Endothelial cell of umbilical vein (primary cell): ENCODE measurements at regions not wholly inside any gene's neighbourhood (a gene's known extent, or its start where the extent isn't known, plus 50 kb on each side); places are given as distances from the start of the nearest gene placed in this dataset.

Experiments used
- BruUV-seq: library from RNA; stranded (reverse); fragments of 400-500 nt; replicated peaks from 2 replicates; lab custom pipeline; 2021; lab: Mats Ljungman, UMichigan
- CTCF ChIA-PET: fragments of 300-600, 350-600 bp; sonication (Branson Sonifier 250); formaldehyde crosslinking; loops from one replicate; lab custom pipeline; 2021; ENCODE audit warnings: antibody characterized with exemption, inconsistent platforms; lab: Charles Lee
- POLR2A ChIA-PET: fragments of 300-600, 350-600 bp; sonication (Branson Sonifier 250); formaldehyde crosslinking; loops from one replicate; lab custom pipeline; 2021; ENCODE audit warnings: antibody characterized with exemption, inconsistent platforms; lab: Charles Lee
- DNase-seq: peaks from one replicate; pipeline ENCODE4 v3.0.0-alpha.2; 2011; ENCODE audit warnings: low read depth, low spot score
- FAIRE-seq: peaks from 2 replicates; lab custom pipeline; 2011; peaks lifted over from hg19 to GRCh38; lab: Jason Lieb, UNC
- H2AFZ ChIP-seq: 2 replicates; pipeline ENCODE4 v1.6.0; 2012; ENCODE audit warnings: low read depth, low read length, control low read depth, inconsistent platforms
- H3K27ac ChIP-seq: 2 replicates; pipeline ENCODE4 v1.5.1; 2011; ENCODE audit warnings: low read depth, mild to moderate bottlenecking, control low read depth, low read length, moderate library complexity; ENCODE audit not compliant: insufficient read depth
- H3K27me3 ChIP-seq, 2 experiments: 2 replicates each; pipeline versions ENCODE4 v1.6.0 to v1.6.1; 2011; ENCODE audit warnings: low read length in 2 of 2, mixed read lengths in 1 of 2; ENCODE audit not compliant: control insufficient read depth in 2 of 2, insufficient read depth in 2 of 2
- H3K36me3 ChIP-seq, 2 experiments: 2 replicates in 1 of 2; 3 replicates in 1 of 2; pipeline ENCODE4 v1.5.1; 2011; ENCODE audit warnings: low read length in 2 of 2, mild to moderate bottlenecking in 1 of 2, moderate library complexity in 1 of 2; ENCODE audit not compliant: control insufficient read depth in 2 of 2, insufficient read depth in 2 of 2; ENCODE audit errors: extremely low read depth in 1 of 2
- H3K4me1 ChIP-seq: 3 replicates; pipeline ENCODE4 v1.5.1; 2011; ENCODE audit warnings: mild to moderate bottlenecking, low read length; ENCODE audit not compliant: control insufficient read depth, insufficient read depth; ENCODE audit errors: extremely low read depth
- H3K4me2 ChIP-seq: 2 replicates; pipeline ENCODE4 v1.6.1; 2011; ENCODE audit warnings: low read length, control low read depth, mixed read lengths; ENCODE audit not compliant: insufficient read depth
- H3K4me3 ChIP-seq, 3 experiments: fragments of 200-600 bp in 1 of 3; sonication (generic), shearing (Covaris generic) in 1 of 3; replicated peaks in 1 of 3; 2 replicates each; pipeline ENCODE4 v1.5.1; 2011 to 2016; ENCODE audit warnings: control low read depth in 3 of 3, low read length in 3 of 3, mild to moderate bottlenecking in 2 of 3, inconsistent platforms in 1 of 3, low read depth in 1 of 3, moderate library complexity in 1 of 3; ENCODE audit not compliant: insufficient read depth in 1 of 3
- H3K79me2 ChIP-seq: 2 replicates; pipeline ENCODE4 v1.6.0; 2012; ENCODE audit warnings: low read length, inconsistent platforms; ENCODE audit not compliant: control insufficient read depth, insufficient read depth
- H3K9ac ChIP-seq: replicated peaks from 2 replicates; pipeline ENCODE3; 2011; ENCODE audit warnings: low read length, control low read depth; ENCODE audit not compliant: insufficient read depth; ENCODE audit errors: extremely low read depth
- H3K9me1 ChIP-seq: replicated peaks from 3 replicates; pipeline ENCODE4 v1.6.0; 2011; ENCODE audit warnings: mild to moderate bottlenecking, low read length; ENCODE audit not compliant: control insufficient read depth, insufficient read depth; ENCODE audit errors: extremely low read depth
- H3K9me3 ChIP-seq: replicated peaks from 2 replicates; pipeline ENCODE4 v1.5.1; 2012; ENCODE audit warnings: low read length, inconsistent platforms; ENCODE audit not compliant: control insufficient read depth, insufficient read depth
- H4K20me1 ChIP-seq: replicated peaks from 2 replicates; pipeline ENCODE3; 2011; ENCODE audit warnings: mild to moderate bottlenecking, low read length; ENCODE audit not compliant: control insufficient read depth, insufficient read depth; ENCODE audit errors: extremely low read depth
- MYC ChIP-seq: IDR thresholded peaks from one replicate; pipeline ENCODE4 v1.6.1; 2011; ENCODE audit warnings: mild to moderate bottlenecking, low read depth, low read length
- POLR2A ChIP-seq: IDR thresholded peaks from 2 replicates; pipeline ENCODE4 v1.6.1; 2012; ENCODE audit warnings: low read depth, mild to moderate bottlenecking, control low read depth, low read length
- dilution Hi-C: fragments of 300-500 bp; cut with MboI; formaldehyde crosslinking; loops from one replicate; pipeline ENCODE4 v1.15.0; 2019; ENCODE audit warnings: low sequenced_read_pairs; ENCODE audit not compliant: extremely low pct_ligation_motif_present
- intact Hi-C: fragments of 100-400 bp; cut with micrococcal nuclease; formaldehyde crosslinking; loops from one replicate; pipeline ENCODE4 v1.10.0; 2022
- TF ChIP-seq, protein P1 (sequence below): IDR thresholded peaks from 2 replicates; pipeline ENCODE4 v1.6.1; 2011; ENCODE audit not compliant: insufficient read depth, insufficient read length
- TF ChIP-seq, protein P2 (sequence below), 2 donors: IDR thresholded peaks; 1 replicate in 1 of 2; 2 replicates in 1 of 2; pipeline ENCODE4 v1.5.1; 2011; ENCODE audit warnings: low read length in 2 of 2, mild to moderate bottlenecking in 2 of 2, moderate library complexity in 2 of 2, control low read depth in 1 of 2, inconsistent platforms in 1 of 2, low read depth in 1 of 2; ENCODE audit not compliant: insufficient read depth in 1 of 2; ENCODE audit errors: extremely low read depth in 1 of 2

DNA sequence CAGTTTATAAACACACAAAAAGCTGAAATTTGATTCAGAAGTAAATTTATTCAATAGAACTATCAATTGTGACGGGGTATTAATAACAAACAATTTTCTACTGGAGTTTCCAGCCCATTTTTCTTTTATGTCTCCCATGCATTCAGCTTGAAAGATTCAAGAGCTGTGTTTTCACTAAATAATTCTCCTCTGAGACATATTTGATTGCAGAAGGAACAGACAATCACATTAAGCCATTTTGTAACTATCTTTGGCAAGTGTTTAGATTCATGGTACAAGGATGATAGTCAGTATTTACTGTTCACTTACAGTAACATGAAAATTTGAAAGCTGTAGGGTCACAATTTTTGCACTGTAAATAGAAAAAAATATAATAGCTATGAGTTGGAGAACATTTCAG is 198.4 kb upstream of the TACR3 start:
- Histone ChIP-seq H2AFZ (no peak overlapping the region), H3K79me2 (no peaks in the 10 kb centered on the region), H3K36me3 (no peaks in the 10 kb centered on the region), H3K9ac (no peak overlapping the region), H3K9me1 (no peaks in the 10 kb centered on the region), H4K20me1 (no peaks in the 10 kb centered on the region), H3K27me3 (no peaks in the 10 kb centered on the region), H3K4me3 (no peak overlapping the region), H3K4me2 (no peak overlapping the region), H3K4me1 (no peaks in the 10 kb centered on the region), H3K9me3 (no peaks in the 10 kb centered on the region), H3K27ac (no peak overlapping the region)
- FAIRE-seq (no peak), DNase-seq (no peak)
- POLR2A ChIA-PET: no interaction called here
- intact Hi-C loops: loop anchor here (5.0 to 10.0 kb wide), 2 partner anchors 133 to 716 kb away; no protein-coding TSS in a partner anchor
- dilution Hi-C loops: no loop called here
- TF ChIP-seq, protein P1, sequence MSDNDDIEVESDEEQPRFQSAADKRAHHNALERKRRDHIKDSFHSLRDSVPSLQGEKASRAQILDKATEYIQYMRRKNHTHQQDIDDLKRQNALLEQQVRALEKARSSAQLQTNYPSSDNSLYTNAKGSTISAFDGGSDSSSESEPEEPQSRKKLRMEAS: no peak
- TF ChIP-seq MYC: no peak
- TF ChIP-seq POLR2A: no peak
- BruUV-seq: no TSS peak
- CTCF ChIA-PET: interaction anchor here (2.4 kb wide), 1 partner anchor 714 kb away, joined by 7 read pairs; no protein-coding TSS in a partner anchor

DNA sequence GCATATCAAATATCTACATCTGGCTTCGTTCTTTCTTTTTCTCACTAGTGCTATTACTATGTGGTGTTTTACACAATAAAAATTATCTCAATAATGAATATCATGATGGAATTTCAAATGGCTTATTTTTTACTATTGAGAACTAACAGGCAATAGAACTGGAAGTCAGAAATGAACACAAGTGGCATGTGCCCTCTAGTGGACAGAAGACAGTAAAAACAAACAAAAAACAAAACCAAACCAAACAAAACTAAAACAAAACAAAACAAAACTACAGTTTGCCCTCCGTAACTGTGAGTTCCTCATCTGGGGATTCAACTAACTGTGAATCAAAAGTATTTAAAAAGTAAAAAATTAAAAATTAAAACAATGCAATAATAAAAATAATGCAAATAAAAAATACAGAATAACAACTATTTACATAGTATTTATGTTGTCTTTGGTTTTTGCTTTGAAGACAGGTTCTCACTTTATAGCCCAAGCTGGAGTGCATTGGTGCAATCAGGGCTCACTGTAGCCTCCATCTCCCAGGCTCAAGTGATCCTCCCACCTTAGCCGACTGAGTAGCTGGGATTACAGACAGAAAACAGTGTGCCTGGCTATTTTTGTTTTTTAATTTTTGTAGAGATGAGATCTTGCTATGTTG is 195.6 kb upstream of the TACR3 start:
- no peak overlapping the region for H3K27ac ChIP-seq
- no peaks in the 10 kb centered on the region for H4K20me1 ChIP-seq
- no peaks in the 10 kb centered on the region for H3K27me3 ChIP-seq
- no peaks in the 10 kb centered on the region for H3K9me1 ChIP-seq
- H3K9me3 ChIP-seq: no peaks in the 10 kb centered on the region
- no peaks in the 10 kb centered on the region for H3K4me1 ChIP-seq
- DNase-seq: peak; percentile 3
- CTCF ChIA-PET: interaction anchor here (0.8 to 2.1 kb wide), 11 partner anchors 10 to 946 kb away, joined by 3 to 31 read pairs (median 4); no protein-coding TSS in a partner anchor
- H2AFZ ChIP-seq: no peak overlapping the region
- H3K79me2 ChIP-seq: no peaks in the 10 kb centered on the region
- no peak for TF ChIP-seq POLR2A
- TF ChIP-seq, protein P2, sequence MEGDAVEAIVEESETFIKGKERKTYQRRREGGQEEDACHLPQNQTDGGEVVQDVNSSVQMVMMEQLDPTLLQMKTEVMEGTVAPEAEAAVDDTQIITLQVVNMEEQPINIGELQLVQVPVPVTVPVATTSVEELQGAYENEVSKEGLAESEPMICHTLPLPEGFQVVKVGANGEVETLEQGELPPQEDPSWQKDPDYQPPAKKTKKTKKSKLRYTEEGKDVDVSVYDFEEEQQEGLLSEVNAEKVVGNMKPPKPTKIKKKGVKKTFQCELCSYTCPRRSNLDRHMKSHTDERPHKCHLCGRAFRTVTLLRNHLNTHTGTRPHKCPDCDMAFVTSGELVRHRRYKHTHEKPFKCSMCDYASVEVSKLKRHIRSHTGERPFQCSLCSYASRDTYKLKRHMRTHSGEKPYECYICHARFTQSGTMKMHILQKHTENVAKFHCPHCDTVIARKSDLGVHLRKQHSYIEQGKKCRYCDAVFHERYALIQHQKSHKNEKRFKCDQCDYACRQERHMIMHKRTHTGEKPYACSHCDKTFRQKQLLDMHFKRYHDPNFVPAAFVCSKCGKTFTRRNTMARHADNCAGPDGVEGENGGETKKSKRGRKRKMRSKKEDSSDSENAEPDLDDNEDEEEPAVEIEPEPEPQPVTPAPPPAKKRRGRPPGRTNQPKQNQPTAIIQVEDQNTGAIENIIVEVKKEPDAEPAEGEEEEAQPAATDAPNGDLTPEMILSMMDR (IDR thresholded peaks at IDR 0.05; ENCODE audit: extremely low read depth in 1 of 2, insufficient read depth in 1 of 2, low read depth in 1 of 2, low read length in 2 of 2): peak; percentile 34 to 56
- H3K4me2 ChIP-seq: no peak overlapping the region
- no peak overlapping the region for H3K4me3 ChIP-seq
- peak; percentile 56 for FAIRE-seq
- intact Hi-C loops (loop anchor here (5.0 to 10.0 kb wide), 2 partner anchors 131 to 713 kb away; no protein-coding TSS in a partner anchor), dilution Hi-C loops (no loop called here)
- H3K36me3 ChIP-seq: no peaks in the 10 kb centered on the region
- POLR2A ChIA-PET: no interaction called here
- H3K9ac ChIP-seq: no peak overlapping the region
- no TSS peak for BruUV-seq
